SK-N-MC (cell line): ENCODE measurements at regions not wholly inside any gene's neighbourhood (a gene's known extent, or its start where the extent isn't known, plus 50 kb on each side); places are given as distances from the start of the nearest gene placed in this dataset.
"Not testable (repeated sequence)": the region's sequence is repeated elsewhere in the genome, so short reads cannot be mapped to it uniquely, and the experiment has no call there.

ENCODE experiments used
- EZH2 ChIP-seq: fragments of 200-600 bp; sonication (generic); IDR thresholded peaks from one replicate; pipeline ENCODE4 v1.6.1; 2017; ENCODE audit warnings: antibody characterized with exemption
- POLR2AphosphoS5 ChIP-seq: IDR thresholded peaks from 2 replicates; pipeline ENCODE4 v1.6.1; 2012; ENCODE audit warnings: mild to moderate bottlenecking, low read depth, low read length, borderline replicate concordance

DNA sequence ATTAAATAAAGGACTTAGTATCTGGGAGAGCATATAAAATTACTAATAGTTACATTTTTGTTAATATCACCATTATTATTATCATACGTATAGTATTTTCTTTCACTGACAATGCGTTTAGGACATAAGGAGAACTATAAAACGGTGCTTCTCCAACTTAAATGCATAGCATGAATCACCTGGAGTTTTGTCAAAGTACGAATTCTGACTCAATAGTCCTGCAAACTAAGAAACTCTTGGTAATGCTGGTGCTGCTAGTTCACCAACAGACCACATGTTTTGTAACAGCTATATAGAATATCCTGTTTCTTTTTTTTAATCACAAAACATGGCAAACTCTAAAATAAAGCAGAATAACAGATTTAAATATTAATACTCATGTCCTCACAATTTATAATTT, 116.1 kb upstream of the ZNF717 start:
- TF ChIP-seq EZH2, POLR2AphosphoS5: not testable (repeated sequence)
